K562 (cell line): ENCODE measurements at regions not wholly inside any gene's neighbourhood (a gene's known extent, or its start where the extent isn't known, plus 50 kb on each side); places are given as distances from the start of the nearest gene placed in this dataset.
"Not testable (repeated sequence)": the region's sequence is repeated elsewhere in the genome, so short reads cannot be mapped to it uniquely, and the experiment has no call there.

Source experiments
- ATAC-seq: fragments of 200-7000 bp; cut with Tn5 transposase; 3 replicates; pipeline ENCODE4 v1.9.1; 2020; ENCODE audit warnings: moderate library complexity
- BruUV-seq: library from RNA; stranded (reverse); fragments of 400-500 nt; replicated peaks from 2 replicates; lab custom pipeline; 2021; lab: Mats Ljungman, UMichigan
- CTCF ChIA-PET: fragments of 300-600 bp; formaldehyde crosslinking; extraction: SDS; loops from one replicate; lab custom pipeline; 2021; ENCODE audit warnings: low intra/inter-chr PET ratio; lab: Yijun Ruan, JAX
- POLR2A ChIA-PET: fragments of 300-600, 350-650 bp; sonication (Branson Sonifier 250); formaldehyde crosslinking; extraction: SDS; loops from one replicate; lab custom pipeline; 2021; ENCODE audit warnings: antibody characterized with exemption, inconsistent platforms; lab: Yijun Ruan, JAX
- DNase-seq, 4 experiments: peaks; one replicate each; pipeline versions ENCODE4 v3.0.0 to v3.0.0-alpha.2; 2011 to 2018; ENCODE audit warnings: low spot score in 3 of 4, mixed read lengths in 3 of 4; ENCODE audit errors: extremely low read depth in 1 of 4
- FAIRE-seq: peaks from 2 replicates; lab custom pipeline; 2011; peaks lifted over from hg19 to GRCh38; lab: Jason Lieb, UNC
- H2AFZ ChIP-seq: 2 replicates; pipeline ENCODE4 v1.6.0; 2011; ENCODE audit warnings: low read depth, low read length, control low read depth, inconsistent platforms
- H3K27ac ChIP-seq: fragments of 200-600 bp; 3 replicates; pipeline ENCODE4 v1.8.0; 2011; ENCODE audit warnings: low read depth, mild to moderate bottlenecking, control low read depth, inconsistent platforms, low read length, moderate library complexity, mixed read lengths; ENCODE audit errors: extremely low read depth
- H3K27me3 ChIP-seq, 2 experiments: fragments of 300-600 bp in 1 of 2; 2 replicates in 1 of 2; 3 replicates in 1 of 2; pipeline versions ENCODE4 v1.6.0 to v1.8.0; 2011; ENCODE audit warnings: inconsistent platforms in 2 of 2, low read length in 2 of 2, mild to moderate bottlenecking in 1 of 2, mixed read lengths in 1 of 2, moderate library complexity in 1 of 2; ENCODE audit not compliant: control insufficient read depth in 2 of 2, insufficient read depth in 2 of 2
- H3K36me3 ChIP-seq: fragments of 300-600 bp; 3 replicates; pipeline ENCODE4 v1.8.0; 2011; ENCODE audit warnings: mild to moderate bottlenecking, low read length, inconsistent platforms; ENCODE audit not compliant: control insufficient read depth, insufficient read depth
- H3K4me1 ChIP-seq, 2 experiments: fragments of 200-600 bp in 1 of 2; replicated peaks in 1 of 2; 2 replicates in 1 of 2; 3 replicates in 1 of 2; pipeline versions ENCODE4 v1.5.1 to v1.8.0; 2011; ENCODE audit warnings: inconsistent platforms in 2 of 2, low read length in 2 of 2, mild to moderate bottlenecking in 1 of 2, mixed read lengths in 1 of 2, moderate library complexity in 1 of 2; ENCODE audit not compliant: control insufficient read depth in 2 of 2, insufficient read depth in 2 of 2
- H3K4me2 ChIP-seq: 2 replicates; pipeline ENCODE4 v1.6.1; 2011; ENCODE audit warnings: low read length, control low read depth, inconsistent platforms, mixed read lengths; ENCODE audit not compliant: insufficient read depth
- H3K4me3 ChIP-seq: fragments of 200-600 bp; sonication (generic), shearing (Covaris generic); 2 replicates; pipeline ENCODE4 v1.5.1; 2016; ENCODE audit warnings: control low read depth, inconsistent platforms
- H3K79me2 ChIP-seq: fragments of 200-600 bp; 3 replicates; pipeline ENCODE4 v1.8.0; 2011; ENCODE audit warnings: low read length, inconsistent platforms; ENCODE audit not compliant: control insufficient read depth, insufficient read depth
- H3K9ac ChIP-seq, 2 experiments: 2 replicates each; pipeline versions ENCODE4 v1.6.0 to v1.6.1; 2011; ENCODE audit warnings: low read depth in 2 of 2, low read length in 2 of 2, control low read depth in 1 of 2, inconsistent platforms in 1 of 2, mild to moderate bottlenecking in 1 of 2, mixed read lengths in 1 of 2; ENCODE audit not compliant: insufficient read depth in 1 of 2
- H3K9me1 ChIP-seq: one replicate; pipeline ENCODE4 v1.6.0; 2011; ENCODE audit warnings: inconsistent platforms, mild to moderate bottlenecking, low read length, moderate library complexity; ENCODE audit not compliant: control insufficient read depth, insufficient read depth
- H3K9me3 ChIP-seq: replicated peaks from 2 replicates; pipeline ENCODE4 v1.5.1; 2011; ENCODE audit warnings: low read depth, low read length, inconsistent platforms; ENCODE audit not compliant: control insufficient read depth, insufficient read depth
- H4K20me1 ChIP-seq: replicated peaks from 2 replicates; pipeline ENCODE4 v1.6.1; 2011; ENCODE audit warnings: low read length, inconsistent platforms, mixed read lengths; ENCODE audit not compliant: control insufficient read depth, insufficient read depth
- MGA ChIP-seq: fragments of 450-650 bp; IDR thresholded peaks from 2 replicates; pipeline ENCODE4 v1.6.1; 2016; ENCODE audit warnings: mild to moderate bottlenecking, moderate library complexity
- PTBP1 ChIP-seq: fragments of 200-400 bp; formaldehyde crosslinking; IDR thresholded peaks from 2 replicates; pipeline ENCODE4 v1.6.1; 2017; ENCODE audit warnings: low read depth, low read length
- WGBS: fragments of 100-300 bp; shearing (Covaris generic); methylation state at CpG from one replicate; pipeline ENCODE4 v1.1.6; 2016; ENCODE audit warnings: low coverage, mixed read lengths; ENCODE audit not compliant: insufficient coverage; ENCODE audit errors: missing lambda C conversion rate; 5-methylcytosine and 5-hydroxymethylcytosine counted together
- in situ Hi-C: fragments of 300-500 bp; cut with MboI; formaldehyde crosslinking; loops from 4 replicates; pipeline ENCODE4 v1.15.0; 2018; ENCODE audit warnings: inconsistent platforms, mixed read lengths
- intact Hi-C: fragments of 100-400 bp; cut with micrococcal nuclease; formaldehyde crosslinking; loops from 2 replicates; pipeline ENCODE4 v1.14.2; 2022

- no peak for TF ChIP-seq MGA
- TF ChIP-seq PTBP1 = no peak
- TF ChIP-seq, all 486 proteins: peak for 0
Observed at GRCh38 chr5:164532235-164532900, 1026.9 kb downstream of the MAT2B start (continued).

- CTCF ChIA-PET, POLR2A ChIA-PET, H3K27me3 ChIP-seq, ATAC-seq, in situ Hi-C loops, H3K4me2 ChIP-seq, H3K27ac ChIP-seq, H3K36me3 ChIP-seq, DNase-seq, BruUV-seq, intact Hi-C loops, H3K9me3 ChIP-seq, H3K9ac ChIP-seq, H3K4me3 ChIP-seq, H4K20me1 ChIP-seq, H3K9me1 ChIP-seq, FAIRE-seq, H3K79me2 ChIP-seq, H2AFZ ChIP-seq, H3K4me1 ChIP-seq: not testable (repeated sequence)
- 2% methylated on average over 7 of the region's 7 CpGs for WGBS
Observed at GRCh38 chr5:164533426-164533825, 1028.0 kb downstream of the MAT2B start.
